KOPT-K1 (cell line): ENCODE measurements at regions not wholly inside any gene's neighbourhood (a gene's known extent, or its start where the extent isn't known, plus 50 kb on each side); places are given as distances from the start of the nearest gene placed in this dataset.
A peak's percentile ranks its signal among the peaks of the same experiment; 100 is the strongest.

Experiments used
- H3K27ac ChIP-seq: fragments of 200-600 bp; sonication (generic); 2 replicates; pipeline ENCODE4 v1.5.1; 2016; ENCODE audit warnings: antibody characterized with exemption, mild to moderate bottlenecking, low read depth, low read length; ENCODE audit not compliant: poor library complexity, severe bottlenecking
- H3K36me3 ChIP-seq: fragments of 200-600 bp; sonication (generic); 2 replicates; pipeline ENCODE4 v1.5.1; 2017; ENCODE audit warnings: antibody characterized with exemption, mild to moderate bottlenecking, low read length, moderate library complexity; ENCODE audit not compliant: insufficient read depth
- H3K9me3 ChIP-seq: fragments of 200-600 bp; sonication (generic); 2 replicates; pipeline ENCODE4 v1.5.1; 2017; ENCODE audit warnings: antibody characterized with exemption, low read length, mild to moderate bottlenecking; ENCODE audit not compliant: insufficient read depth, poor library complexity, severe bottlenecking

DNA sequence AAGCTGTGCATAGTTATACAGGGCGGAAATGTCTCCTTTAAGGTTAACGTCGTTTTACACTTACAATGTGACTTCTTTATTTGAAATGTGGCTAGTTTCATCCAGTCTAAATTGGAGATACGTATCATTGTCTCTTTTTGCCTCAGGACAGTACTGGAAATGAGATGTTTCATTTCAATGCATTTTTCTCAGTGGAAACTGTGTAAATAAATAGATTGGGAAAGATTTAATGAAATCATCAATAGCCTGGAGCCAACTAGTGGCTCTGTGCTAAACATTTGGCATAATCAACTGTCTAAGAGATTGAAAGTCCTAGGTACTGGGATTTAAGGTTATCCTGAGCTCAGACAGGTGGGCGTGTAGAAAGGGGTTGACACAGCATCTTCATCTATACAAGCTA is 691.5 kb upstream of the CCDC54 start:
- H3K9me3 ChIP-seq, result no peaks in the 10 kb centered on the region
- no peak overlapping the region for H3K27ac ChIP-seq
- no peaks in the 10 kb centered on the region for H3K36me3 ChIP-seq

- no peak overlapping the region for H3K27ac ChIP-seq
- no peaks in the 10 kb centered on the region for H3K36me3 ChIP-seq
- no peaks in the 10 kb centered on the region for H3K9me3 ChIP-seq
These were observed 689.3 kb upstream of the CCDC54 start for GRCh38 chr3:106687905-106688304.

DNA sequence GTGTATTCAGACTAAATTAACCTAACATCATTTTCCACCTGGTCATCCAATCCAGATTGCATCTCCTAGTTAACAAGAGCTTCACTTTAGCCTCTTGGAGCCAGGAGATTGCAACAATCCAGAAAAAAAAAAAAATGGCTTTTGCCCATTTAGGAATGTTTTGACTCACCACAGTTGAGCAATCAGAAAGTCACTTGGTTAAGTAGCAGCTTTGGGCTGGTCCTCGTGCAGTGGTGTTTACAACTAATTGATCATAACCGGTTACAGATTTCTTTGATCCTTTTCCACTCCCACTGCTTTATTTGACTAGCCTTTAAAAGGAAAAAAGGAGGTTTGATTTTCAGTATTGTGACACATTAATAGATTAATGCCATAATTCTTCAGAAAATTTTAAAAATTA is 688.8 kb upstream of the CCDC54 start:
- Histone ChIP-seq H3K9me3 (no peaks in the 10 kb centered on the region), H3K36me3 (no peaks in the 10 kb centered on the region), H3K27ac (no peak overlapping the region)

DNA sequence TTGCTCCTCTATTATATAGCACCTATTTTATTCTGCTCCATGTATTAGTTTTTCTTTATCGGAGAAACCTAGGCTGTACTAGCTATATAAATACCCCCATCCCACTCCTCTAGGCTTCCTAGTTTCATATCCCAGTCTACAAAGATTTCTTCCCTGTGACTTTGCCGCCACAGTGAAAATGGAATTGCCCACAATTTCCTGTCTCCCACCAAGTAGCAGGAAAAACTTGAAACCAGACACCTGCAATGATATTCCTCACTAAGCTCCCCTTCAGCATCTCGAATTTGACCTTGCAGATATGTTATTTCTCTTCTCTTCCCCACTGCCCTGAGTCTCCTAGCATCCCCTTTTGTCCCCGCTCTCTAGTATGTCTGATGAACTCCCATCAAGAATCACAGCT is 685.8 kb upstream of the CCDC54 start:
- no peak overlapping the region for H3K27ac ChIP-seq
- H3K36me3 ChIP-seq, result no peaks in the 10 kb centered on the region
- H3K9me3 ChIP-seq, result no peaks in the 10 kb centered on the region

DNA sequence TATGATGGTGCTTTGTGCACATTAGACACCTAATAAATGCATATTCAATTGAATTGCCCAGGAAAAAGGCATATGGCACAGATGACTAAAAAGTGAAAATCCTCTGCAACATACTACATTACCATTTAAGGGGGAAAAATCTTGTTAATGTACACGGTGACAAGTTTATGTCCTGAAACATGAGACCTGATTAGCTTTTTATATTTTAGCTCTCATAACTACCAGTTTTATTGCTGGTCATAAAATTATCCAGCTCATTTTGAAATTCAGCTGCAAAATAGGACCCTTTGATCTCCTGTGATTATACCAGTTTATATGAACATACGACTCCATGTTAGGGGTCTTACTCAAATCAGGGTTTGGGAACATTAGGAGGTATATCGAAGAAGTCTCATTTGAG is 684.6 kb upstream of the CCDC54 start:
- Histone ChIP-seq H3K27ac (no peak overlapping the region), H3K36me3 (no peaks in the 10 kb centered on the region), H3K9me3 (no peaks in the 10 kb centered on the region)

GRCh38 chr3:106699122-106699521 is 678.1 kb upstream of the CCDC54 start:
- H3K36me3 ChIP-seq, result no peaks in the 10 kb centered on the region
- H3K27ac ChIP-seq, result no peak overlapping the region

GRCh38 chr3:106700981-106701380 is 676.3 kb upstream of the CCDC54 start:
- Histone ChIP-seq H3K27ac (no peak overlapping the region), H3K9me3 (no peaks in the 10 kb centered on the region), H3K36me3 (no peaks in the 10 kb centered on the region)

More at GRCh38 chr3:106699122-106699521, 678.1 kb upstream of the CCDC54 start:
- no peaks in the 10 kb centered on the region for H3K9me3 ChIP-seq

- H3K27ac ChIP-seq, result no peak overlapping the region
- H3K36me3 ChIP-seq, result no peaks in the 10 kb centered on the region
- no peaks in the 10 kb centered on the region for H3K9me3 ChIP-seq
These were observed 673.7 kb upstream of the CCDC54 start for GRCh38 chr3:106703524-106703923.

- no peaks in the 10 kb centered on the region for H3K36me3 ChIP-seq
These were observed 669.9 kb upstream of the CCDC54 start for GRCh38 chr3:106707347-106707746.

GRCh38 chr3:106710596-106710995 is 666.6 kb upstream of the CCDC54 start:
- H3K36me3 ChIP-seq, result no peaks in the 10 kb centered on the region
- no peak overlapping the region for H3K27ac ChIP-seq
- H3K9me3 ChIP-seq, result peaks cover 5% of the 10 kb centered on the region

More at GRCh38 chr3:106707347-106707746, 669.9 kb upstream of the CCDC54 start:
- H3K9me3 ChIP-seq, result no peaks in the 10 kb centered on the region
- H3K27ac ChIP-seq, result no peak overlapping the region

GRCh38 chr3:106711650-106712049 is 665.6 kb upstream of the CCDC54 start:
- no peaks in the 10 kb centered on the region for H3K36me3 ChIP-seq
- peaks cover 5% of the 10 kb centered on the region for H3K9me3 ChIP-seq
- H3K27ac ChIP-seq, result peak overlapping the region; percentile 46

DNA sequence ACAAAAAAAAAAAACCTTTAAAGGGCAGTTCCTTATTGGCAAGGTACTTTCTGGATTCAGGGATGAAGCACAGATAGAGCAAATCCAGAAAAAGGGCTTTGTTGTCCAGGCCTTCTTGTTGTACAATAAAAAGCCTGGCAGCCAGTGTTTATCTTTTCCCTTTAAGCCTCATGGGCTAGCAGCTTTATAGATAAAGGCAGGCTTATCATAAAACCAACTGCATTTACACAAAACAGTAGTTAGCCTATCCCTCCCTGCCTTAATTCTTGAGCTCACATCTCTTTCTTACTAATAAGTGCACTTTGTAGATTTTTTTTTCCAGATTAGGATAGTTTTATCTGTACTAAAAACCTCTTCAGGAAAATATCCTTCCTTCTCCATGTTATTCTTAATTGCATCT is 662.8 kb upstream of the CCDC54 start:
- H3K27ac ChIP-seq, result no peak overlapping the region
- H3K36me3 ChIP-seq, result no peaks in the 10 kb centered on the region
- H3K9me3 ChIP-seq, result peaks cover 5% of the 10 kb centered on the region

DNA sequence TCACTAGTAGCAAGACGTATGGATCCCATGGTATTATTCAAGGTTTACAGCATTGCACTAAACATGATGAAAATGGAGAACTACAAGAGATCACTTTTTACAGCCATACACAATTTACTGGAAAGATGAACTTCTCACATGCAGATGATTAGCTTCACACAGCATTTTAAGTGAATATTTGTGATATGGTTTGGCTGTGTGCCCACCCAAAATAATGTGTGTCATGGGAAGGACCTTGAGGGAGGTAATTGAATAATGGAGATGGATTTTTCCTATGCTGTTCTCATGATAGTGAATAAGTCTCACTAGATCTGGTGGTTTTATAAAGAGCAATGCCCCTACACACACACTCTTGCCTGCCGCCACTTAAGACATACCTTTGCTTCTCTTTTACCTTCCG is 662.0 kb upstream of the CCDC54 start:
- Histone ChIP-seq H3K36me3 (no peaks in the 10 kb centered on the region), H3K27ac (no peak overlapping the region), H3K9me3 (peaks cover 10% of the 10 kb centered on the region)

DNA sequence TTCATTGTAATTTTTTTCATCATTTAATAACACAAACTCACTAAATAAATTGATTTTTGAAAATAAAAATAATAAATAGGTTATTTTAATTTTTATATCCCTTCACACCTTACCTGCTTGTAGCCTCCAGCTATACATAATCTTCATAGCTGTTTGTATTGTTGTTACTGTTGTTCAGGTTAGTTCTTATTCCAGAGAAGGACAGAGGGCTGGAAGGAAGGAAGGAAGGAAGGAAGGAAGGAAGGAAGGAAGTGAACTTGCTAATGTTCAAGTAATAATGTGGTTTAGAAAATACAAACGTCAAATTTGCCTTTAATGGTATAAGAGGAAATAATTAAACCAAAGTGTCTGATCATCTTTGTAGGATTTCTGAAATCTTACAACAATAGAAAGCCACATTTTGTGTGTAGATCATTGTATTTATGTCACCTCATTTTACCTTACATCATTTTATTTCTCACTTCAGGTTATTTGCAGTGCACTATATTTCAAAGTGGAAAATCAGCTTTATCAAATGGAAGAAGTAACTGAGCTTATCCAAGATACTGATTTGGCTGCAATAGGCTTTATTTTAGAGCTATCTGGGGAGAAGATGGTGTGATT is 660.0 kb upstream of the CCDC54 start:
- H3K9me3 ChIP-seq, result peaks cover 20% of the 10 kb centered on the region
- no peak overlapping the region for H3K27ac ChIP-seq
- H3K36me3 ChIP-seq, result no peaks in the 10 kb centered on the region

- Histone ChIP-seq H3K27ac (no peak overlapping the region), H3K9me3 (peaks cover 20% of the 10 kb centered on the region), H3K36me3 (no peaks in the 10 kb centered on the region)
These were observed 658.2 kb upstream of the CCDC54 start for GRCh38 chr3:106719077-106719476.

DNA sequence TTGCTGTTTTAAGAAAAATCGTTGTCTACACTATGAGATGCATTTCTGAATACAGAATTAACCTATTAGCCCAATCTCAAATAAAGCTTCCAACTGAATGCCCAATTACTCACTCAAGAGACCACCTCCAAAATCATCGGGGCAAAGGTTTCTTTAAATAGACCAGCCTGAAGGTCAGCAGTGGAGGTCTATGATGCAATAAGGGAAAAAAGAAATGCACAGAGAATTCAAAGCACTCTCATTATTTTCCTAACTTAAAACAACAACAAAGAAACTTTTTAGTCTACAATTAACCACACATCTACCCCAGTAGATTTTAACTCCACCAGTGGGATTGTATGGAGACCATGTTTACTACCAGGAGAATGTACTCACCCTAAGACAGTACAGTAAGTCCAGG is 657.7 kb upstream of the CCDC54 start:
- peaks cover 20% of the 10 kb centered on the region for H3K9me3 ChIP-seq
- no peaks in the 10 kb centered on the region for H3K36me3 ChIP-seq
- H3K27ac ChIP-seq, result no peak overlapping the region
